ENCODE measurements at regions not wholly inside any gene's neighbourhood (a gene's known extent, or its start where the extent isn't known, plus 50 kb on each side); places are given as distances from the start of the nearest gene placed in this dataset.

DNA sequence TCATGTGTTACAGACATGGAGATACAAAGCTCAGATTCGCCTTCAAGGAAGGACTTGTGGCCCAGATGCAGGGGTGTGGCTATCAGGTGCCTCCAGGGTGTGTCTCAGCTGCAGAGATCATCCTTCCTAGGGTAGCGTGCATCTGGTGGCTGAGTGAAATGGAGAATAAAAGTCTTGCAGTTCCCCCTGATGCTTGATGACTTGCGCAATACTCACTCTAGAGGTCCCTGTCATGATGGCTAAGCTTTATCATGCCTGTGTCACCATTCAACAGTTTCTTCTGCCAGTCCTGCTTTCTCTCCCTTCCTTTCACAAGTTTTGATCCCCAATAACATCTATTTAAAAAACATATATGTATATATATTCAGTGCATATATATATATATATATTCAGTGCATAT is 228.1 kb downstream of the PAX1 start:
- Histone ChIP-seq H3K4me1 (no peaks in the 10 kb centered on the region), H3K9me3 (no peaks in the 10 kb centered on the region), H3K27me3 (no peaks in the 10 kb centered on the region), H3K4me3 (no peak overlapping the region), H3K36me3 (no peaks in the 10 kb centered on the region), H3K27ac (no peak overlapping the region)
- TF ChIP-seq POLR2A (IDR thresholded peaks at IDR 0.05) = no peak
- TF ChIP-seq, protein P1, sequence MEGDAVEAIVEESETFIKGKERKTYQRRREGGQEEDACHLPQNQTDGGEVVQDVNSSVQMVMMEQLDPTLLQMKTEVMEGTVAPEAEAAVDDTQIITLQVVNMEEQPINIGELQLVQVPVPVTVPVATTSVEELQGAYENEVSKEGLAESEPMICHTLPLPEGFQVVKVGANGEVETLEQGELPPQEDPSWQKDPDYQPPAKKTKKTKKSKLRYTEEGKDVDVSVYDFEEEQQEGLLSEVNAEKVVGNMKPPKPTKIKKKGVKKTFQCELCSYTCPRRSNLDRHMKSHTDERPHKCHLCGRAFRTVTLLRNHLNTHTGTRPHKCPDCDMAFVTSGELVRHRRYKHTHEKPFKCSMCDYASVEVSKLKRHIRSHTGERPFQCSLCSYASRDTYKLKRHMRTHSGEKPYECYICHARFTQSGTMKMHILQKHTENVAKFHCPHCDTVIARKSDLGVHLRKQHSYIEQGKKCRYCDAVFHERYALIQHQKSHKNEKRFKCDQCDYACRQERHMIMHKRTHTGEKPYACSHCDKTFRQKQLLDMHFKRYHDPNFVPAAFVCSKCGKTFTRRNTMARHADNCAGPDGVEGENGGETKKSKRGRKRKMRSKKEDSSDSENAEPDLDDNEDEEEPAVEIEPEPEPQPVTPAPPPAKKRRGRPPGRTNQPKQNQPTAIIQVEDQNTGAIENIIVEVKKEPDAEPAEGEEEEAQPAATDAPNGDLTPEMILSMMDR (IDR thresholded peaks at IDR 0.05) = no peak
- no peak for TF ChIP-seq POLR2AphosphoS5 (IDR thresholded peaks at IDR 0.05)
- TF ChIP-seq EP300 (IDR thresholded peaks at IDR 0.05) = no peak
- intact Hi-C loops (cut with DNase I) = no loop called here
- WGBS, 2 donors = 71 to 83% methylated on average over 3 of the region's 3 CpGs
- DNase-seq = no peak

DNA sequence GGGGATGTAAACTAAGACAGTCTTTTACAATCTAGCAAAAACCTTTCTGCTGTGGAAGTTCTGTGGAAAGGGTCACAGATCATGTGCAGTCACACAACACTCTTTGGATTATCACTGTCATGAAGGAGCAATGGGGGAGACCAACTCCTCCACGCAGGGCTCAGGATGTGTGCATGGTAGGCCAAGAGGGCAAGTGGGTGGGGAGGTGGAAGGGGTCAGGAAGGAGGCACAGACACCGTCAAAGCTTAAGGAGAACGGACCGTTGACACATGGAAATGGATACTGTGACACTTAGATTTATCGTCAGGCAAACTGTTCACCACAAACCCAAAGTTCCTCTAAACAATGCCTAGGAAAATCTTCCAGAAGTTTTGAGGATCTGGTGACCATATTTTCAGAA is 215.8 kb downstream of the PAX1 start:
- intact Hi-C loops (cut with DNase I) = no loop called here
- no peak for DNase-seq
- H3K36me3 ChIP-seq = no peaks in the 10 kb centered on the region
- WGBS, 2 donors = 50 to 61% methylated on average over 5 of the region's 5 CpGs
- no peak overlapping the region for H3K4me3 ChIP-seq
- H3K9me3 ChIP-seq = no peaks in the 10 kb centered on the region
- H3K27ac ChIP-seq = no peak overlapping the region
- TF ChIP-seq POLR2AphosphoS5 (IDR thresholded peaks at IDR 0.05) (no peak), POLR2A (IDR thresholded peaks at IDR 0.05) (no peak), EP300 (IDR thresholded peaks at IDR 0.05) (no peak)
- TF ChIP-seq, protein P1 (IDR thresholded peaks at IDR 0.05) = no peak
- H3K4me1 ChIP-seq = peaks cover 0 to 8% (median 0%) of the 10 kb centered on the region in 4 donors
- no peaks in the 10 kb centered on the region for H3K27me3 ChIP-seq

DNA sequence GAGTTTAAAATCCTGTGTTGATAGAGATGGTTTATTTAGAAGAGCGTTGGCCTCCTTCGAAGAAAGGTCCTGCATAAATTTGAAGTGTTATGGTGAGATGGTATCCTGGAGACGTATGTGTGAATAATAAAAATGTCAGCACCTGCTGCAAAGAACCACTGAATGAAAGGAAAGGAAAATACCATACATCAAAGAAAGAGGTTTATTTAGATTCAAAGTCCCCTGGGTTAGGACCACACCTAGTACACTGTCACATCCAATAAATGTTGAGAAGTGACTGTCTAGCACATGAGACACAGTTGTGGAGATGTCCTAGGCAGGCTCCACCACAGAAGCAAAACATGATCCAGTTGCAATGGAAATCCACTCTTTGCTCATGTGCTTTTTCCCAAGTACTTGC is 214.7 kb downstream of the PAX1 start:
- 61 to 67% methylated on average over 3 of the region's 3 CpGs for WGBS, 2 donors
- Histone ChIP-seq H3K36me3 (no peaks in the 10 kb centered on the region), H3K9me3 (no peaks in the 10 kb centered on the region), H3K27me3 (no peaks in the 10 kb centered on the region), H3K4me1 (peaks cover 0 to 8% (median 0%) of the 10 kb centered on the region in 4 donors), H3K27ac (no peak overlapping the region), H3K4me3 (no peak overlapping the region)
- TF ChIP-seq, protein P1 (IDR thresholded peaks at IDR 0.05) = no peak
- TF ChIP-seq EP300 (IDR thresholded peaks at IDR 0.05) (no peak), POLR2A (IDR thresholded peaks at IDR 0.05) (no peak), POLR2AphosphoS5 (IDR thresholded peaks at IDR 0.05) (no peak)
- DNase-seq = no peak
- intact Hi-C loops (cut with DNase I) = no loop called here

DNA sequence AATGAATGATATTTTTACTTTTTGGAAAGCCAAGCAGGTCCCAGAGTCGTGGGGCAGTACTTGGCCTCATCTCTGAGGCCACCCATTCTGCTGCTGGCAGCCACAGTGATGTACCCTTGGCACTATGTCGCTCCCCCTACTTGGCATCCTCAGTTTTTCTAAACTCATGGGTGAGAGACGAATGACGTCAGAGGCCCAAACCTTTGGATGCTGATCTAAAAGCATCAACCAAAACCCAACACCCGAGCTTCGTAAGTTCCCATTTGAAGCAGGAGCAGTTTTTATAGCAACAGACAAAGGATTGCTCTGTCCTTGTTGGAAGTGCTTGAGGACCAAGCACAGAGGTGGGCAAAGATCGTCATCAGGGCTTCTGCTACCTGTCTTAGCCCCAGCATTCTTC is 212.9 kb downstream of the PAX1 start:
- Histone ChIP-seq H3K27me3 (no peaks in the 10 kb centered on the region), H3K27ac (no peak overlapping the region), H3K4me3 (no peak overlapping the region), H3K36me3 (no peaks in the 10 kb centered on the region), H3K4me1 (peaks cover 0 to 8% (median 0%) of the 10 kb centered on the region in 4 donors), H3K9me3 (no peaks in the 10 kb centered on the region)
- TF ChIP-seq POLR2AphosphoS5 (IDR thresholded peaks at IDR 0.05) = no peak
- TF ChIP-seq POLR2A (IDR thresholded peaks at IDR 0.05) = no peak
- TF ChIP-seq, protein P1 (IDR thresholded peaks at IDR 0.05) = no peak
- no peak for TF ChIP-seq EP300 (IDR thresholded peaks at IDR 0.05)
- intact Hi-C loops (cut with DNase I) = no loop called here
- DNase-seq = no peak
- 79 to 88% methylated on average over 7 of the region's 7 CpGs for WGBS, 2 donors

- peak overlapping the region in 3 of 4 donors; percentile 57 to 79 (median 72) for H3K27ac ChIP-seq
- intact Hi-C loops (cut with DNase I) = loop anchor here (10.0 kb wide), 3 partner anchors 718 to 1452 kb away; partner anchors contain the start of genes KIZ and NXT1
- no peaks in the 10 kb centered on the region for H3K27me3 ChIP-seq
- no peak overlapping the region for H3K4me3 ChIP-seq
- 73 to 74% methylated on average over 3 of the region's 3 CpGs for WGBS, 2 donors
- TF ChIP-seq, protein P1 (IDR thresholded peaks at IDR 0.05) = no peak
- TF ChIP-seq POLR2AphosphoS5 (IDR thresholded peaks at IDR 0.05) = peak; percentile 87 to 97 (median 92)
- TF ChIP-seq POLR2A (IDR thresholded peaks at IDR 0.05) = no peak
- TF ChIP-seq EP300 (IDR thresholded peaks at IDR 0.05) = peak; percentile 50 to 90 (median 77)
- H3K36me3 ChIP-seq = no peaks in the 10 kb centered on the region
- peaks cover 0 to 3% (median 0%) of the 10 kb centered on the region in 4 donors for H3K9me3 ChIP-seq
- peaks cover 0 to 42% (median 19%) of the 10 kb centered on the region in 4 donors for H3K4me1 ChIP-seq
- DNase-seq = peak; percentile 73
These were observed 196.9 kb downstream of the PAX1 start for GRCh38 chr20:21902391-21902790.

Data from sigmoid colon (tissue), 6 donors.